ENCODE measurements at regions not wholly inside any gene's neighbourhood (a gene's known extent, or its start where the extent isn't known, plus 50 kb on each side); places are given as distances from the start of the nearest gene placed in this dataset.

- TF ChIP-seq CTCF (IDR thresholded peaks at IDR 0.05): no peak
- no peak for TF ChIP-seq EZH2 (IDR thresholded peaks at IDR 0.05; ENCODE audit: borderline replicate concordance, insufficient read depth, low read depth, low read length, poor library complexity, severe bottlenecking)
These were observed 87.5 kb downstream of the MINAR1 start for GRCh38 chr15:79519628-79520027.

All from B cell (primary cell).